HG03064 (cell line): ENCODE measurements at regions not wholly inside any gene's neighbourhood (a gene's known extent, or its start where the extent isn't known, plus 50 kb on each side); places are given as distances from the start of the nearest gene placed in this dataset.
"Not testable (repeated sequence)": the region's sequence is repeated elsewhere in the genome, so short reads cannot be mapped to it uniquely, and the experiment has no call there.

ENCODE experiments used
- ATAC-seq: cut with Tn5 transposase; IDR thresholded peaks from one replicate; pipeline ENCODE4 v1.9.1; 2021; ENCODE audit warnings: low read depth; ENCODE audit not compliant: unreplicated experiment

DNA sequence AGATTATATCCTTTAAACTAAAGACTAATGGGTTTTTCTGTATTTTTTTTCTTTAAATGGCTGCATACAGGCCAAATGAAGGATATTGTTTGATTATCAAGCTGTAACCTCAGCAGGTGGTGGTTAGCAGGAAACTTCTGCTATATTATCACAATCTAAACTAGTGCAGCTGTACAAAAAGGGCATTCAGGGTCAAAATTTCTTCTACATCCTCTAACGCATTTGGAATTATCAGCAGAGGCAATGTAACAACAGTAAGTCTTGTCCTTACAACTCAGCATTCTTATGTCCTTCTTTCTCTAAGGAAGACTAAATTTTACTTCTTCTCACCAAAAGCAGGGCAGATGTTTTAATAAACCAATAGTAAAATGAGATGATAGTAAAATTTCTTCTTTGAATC, 135.8 kb upstream of the FN1 start:
- ATAC-seq = no peak

DNA sequence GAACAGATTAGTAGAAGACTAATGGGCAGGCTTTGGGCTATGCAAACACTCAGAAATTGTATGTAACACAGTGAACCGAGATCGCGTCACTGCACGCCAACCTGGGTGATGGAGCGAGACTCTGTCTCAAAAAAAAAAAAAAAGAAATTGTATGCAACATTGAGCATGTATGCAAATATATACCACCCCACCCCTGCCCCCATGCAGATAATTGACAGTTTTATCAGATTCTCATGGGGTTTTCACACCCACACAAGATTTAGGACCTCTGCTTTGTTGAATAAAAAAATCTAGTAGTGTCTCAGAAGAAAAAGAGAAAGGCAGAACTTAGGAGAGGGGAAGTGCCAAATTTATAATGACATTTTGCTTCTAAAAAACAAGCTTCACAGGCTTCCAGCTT, 131.6 kb upstream of the FN1 start:
- no peak for ATAC-seq

DNA sequence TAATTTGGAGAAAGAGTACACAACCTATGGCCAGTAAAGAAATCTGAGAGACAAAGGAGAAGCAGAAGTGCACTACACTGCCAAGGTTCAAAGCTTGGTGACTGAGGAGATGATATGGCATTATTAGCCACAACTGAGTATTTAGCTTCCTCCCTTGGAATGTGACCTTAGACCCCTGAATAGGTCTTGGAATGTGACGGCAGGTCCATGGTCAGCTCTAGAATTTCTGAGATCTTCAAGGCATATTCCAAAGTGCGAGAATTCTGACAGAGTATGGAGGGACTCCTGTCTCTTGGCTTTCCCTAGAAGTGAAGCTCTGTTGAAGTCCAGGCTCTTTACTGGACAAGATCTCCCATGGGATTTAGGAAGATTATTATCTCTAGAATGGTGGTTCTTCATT, 130.0 kb upstream of the FN1 start:
- ATAC-seq = no peak

DNA sequence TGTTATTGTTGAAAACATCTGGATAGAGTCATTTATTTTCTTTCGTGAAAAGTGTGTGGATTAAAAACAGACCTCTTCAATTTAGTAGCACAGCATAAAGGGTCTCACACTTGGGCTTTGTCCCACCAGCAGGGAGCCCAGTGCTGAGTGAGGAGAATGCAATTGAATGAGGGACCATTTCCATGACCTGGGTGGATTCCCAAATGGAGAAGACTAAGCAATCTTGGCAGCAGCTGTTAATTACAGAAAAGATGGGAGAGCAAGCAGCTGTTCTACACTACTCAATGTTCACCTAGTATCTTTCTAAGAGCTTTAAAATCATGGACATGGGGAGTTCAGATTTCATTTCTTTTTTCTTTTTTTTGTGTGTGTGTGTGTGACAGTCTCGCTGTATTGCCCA, 121.8 kb upstream of the FN1 start:
- no peak for ATAC-seq

DNA sequence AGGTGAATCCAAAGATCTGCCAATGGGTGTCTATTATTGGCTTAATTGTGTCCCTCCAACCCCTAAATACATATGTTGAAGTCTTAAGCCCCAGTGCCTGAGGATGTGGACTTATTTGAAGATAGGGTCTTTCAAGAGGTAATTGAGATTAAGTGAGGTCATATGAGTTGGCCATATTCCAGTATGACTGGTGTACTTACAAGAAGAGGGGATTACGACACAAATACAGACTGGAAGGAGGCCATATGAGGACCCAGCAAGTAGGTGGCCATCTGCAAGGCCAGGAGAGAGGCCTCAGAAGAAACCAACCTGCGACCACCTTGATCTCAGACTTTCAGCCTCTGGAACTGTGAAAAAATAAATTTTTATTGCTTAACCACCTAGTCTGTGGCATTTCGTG, 121.1 kb upstream of the FN1 start:
- ATAC-seq = no peak

DNA sequence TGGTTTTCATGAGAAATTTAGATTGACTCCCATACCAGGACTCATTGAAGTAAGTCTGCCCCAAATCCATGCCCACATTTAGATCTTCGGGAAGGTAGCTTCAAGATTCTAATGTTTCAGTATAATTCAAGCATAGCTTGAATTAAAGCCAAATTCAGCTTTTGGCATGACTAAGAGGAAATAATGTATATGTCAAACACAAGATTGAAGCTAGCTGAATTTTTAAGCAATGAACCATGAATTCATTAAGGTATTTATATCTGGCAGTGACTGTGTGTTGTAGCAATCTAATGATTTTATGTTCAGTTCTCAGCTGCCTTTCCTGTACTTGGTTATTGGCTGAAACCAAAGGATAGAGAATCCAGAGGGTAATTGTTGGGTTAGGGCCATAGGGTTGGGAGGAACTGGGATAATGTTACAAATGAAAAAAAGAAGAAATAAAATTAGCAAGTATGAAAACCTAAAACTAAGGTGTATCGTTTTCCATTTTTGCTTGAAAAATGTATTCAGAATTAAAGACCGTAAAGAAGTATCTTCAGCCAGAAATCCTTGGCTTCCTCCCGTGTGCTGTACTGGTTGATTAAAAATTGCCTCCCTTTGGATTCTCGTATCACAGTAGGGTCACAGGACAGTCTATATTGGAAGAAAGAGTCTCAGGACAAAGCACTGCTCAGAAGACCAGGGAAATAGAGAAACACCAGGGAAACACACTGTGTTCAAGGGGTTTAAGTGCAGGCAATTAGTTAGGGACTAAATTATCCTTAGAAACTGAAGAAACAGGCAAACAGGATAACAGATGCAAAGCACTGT, 119.0 kb upstream of the FN1 start:
- no peak for ATAC-seq

DNA sequence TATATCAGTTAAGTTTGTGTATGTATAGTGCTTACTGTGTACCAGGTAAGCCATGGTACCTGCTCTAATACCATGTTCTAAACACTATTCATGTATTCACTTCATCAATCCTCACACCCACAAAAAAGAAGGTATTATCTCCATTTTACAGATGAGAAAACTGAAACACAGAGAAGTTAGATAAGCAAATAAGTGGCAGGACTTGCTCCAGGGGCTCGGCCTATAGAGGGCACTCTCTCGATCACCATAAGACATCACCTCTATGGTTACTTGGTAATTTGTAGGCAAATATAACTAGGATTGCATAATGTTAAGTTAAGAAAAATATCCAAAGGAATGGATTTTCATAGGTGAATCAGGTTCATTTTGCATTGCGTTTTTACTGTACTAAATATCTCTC, 118.1 kb upstream of the FN1 start:
- no peak for ATAC-seq

DNA sequence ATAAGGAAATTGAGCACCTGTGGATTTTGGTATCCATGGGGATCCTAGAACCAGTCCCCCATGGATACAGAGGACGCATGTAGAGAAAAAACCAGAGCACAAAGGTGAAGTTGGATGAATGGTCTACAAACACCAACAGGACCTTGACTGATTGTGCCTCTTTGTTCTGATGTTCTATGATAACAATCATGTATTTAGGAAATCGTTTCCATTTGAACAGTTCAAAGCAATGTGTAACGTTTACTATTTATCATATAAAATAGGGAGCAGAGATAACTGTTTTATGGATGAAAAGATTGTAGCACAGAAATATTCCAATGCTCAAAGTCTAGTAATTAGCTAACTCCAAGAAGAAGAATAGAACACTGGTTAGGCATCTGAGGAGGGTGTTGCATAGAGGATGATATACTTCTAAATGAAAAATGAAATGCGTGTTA, 116.3 kb upstream of the FN1 start:
- no peak for ATAC-seq

DNA sequence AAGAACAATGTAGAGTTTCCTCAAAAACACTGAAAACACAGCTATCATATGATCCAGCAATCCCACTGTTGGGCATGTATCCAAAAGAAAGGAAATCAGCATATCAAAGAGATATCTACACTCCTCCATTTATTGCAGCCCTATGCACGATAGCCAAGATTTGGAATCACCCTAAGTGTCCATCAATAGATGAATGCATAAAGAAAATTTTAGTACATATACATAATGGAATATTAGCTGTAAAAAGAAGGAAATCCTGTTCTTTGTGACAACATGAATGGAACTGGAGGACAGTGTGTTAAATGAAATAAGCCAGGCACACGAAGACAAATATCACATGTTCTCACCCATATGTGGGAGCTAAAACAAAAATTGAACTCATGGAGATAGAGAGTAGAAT, 114.5 kb upstream of the FN1 start:
- no peak for ATAC-seq

DNA sequence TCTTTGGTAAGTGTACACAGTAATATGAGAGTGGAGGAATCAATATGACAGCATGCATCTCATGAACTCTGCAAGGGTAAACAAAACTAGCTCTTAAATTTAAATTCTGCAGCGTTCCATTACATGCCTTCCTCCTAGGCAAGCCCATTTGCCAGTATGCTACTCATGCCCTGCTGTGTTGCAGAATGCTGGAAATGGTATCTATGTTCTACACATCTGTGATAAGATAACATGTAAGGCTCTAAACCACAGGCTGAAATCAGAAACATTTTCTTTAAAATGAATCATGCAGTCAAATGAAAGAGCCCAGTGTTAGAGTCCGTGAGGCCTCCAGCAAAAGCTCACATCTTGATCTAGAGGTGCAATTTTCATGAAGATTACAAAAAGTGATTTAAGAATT, 112.8 kb upstream of the FN1 start:
- ATAC-seq = no peak

DNA sequence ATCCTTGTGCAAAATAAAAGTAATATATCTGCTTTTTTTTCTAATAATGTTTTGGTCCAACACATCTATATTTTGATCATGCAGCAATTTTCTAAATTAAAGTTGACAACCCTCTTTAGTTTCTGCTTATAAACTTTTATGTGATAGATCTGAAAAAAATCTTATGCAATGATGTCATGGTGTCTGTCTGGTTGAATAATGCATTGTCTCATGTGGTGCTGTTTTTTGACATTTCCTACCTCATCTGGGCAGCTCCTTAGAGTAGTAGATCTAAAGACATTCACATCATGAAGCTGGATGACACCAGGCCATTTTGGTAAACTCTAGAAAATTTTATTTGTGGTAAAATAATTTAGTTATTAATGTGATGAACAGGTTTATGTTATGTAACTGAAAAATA, 106.8 kb upstream of the FN1 start:
- ATAC-seq = no peak

DNA sequence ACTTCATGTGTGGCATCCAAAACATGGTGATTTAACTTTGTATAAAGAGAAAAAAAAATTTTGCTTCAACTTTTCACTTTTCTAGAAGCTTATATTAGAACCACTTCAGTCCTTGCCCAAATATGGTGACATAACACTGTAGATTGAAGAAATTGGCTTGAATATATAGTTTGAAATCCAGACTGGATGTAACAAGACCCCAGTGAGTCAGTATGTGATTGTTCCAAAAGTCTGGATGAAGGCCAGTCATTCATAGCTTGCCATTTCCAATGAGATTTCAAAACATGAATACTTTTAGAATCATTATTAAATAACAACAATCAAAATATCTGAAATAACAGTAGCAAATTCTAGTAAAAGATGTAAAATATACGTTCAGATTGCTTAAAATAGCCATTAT, 104.8 kb upstream of the FN1 start:
- ATAC-seq = no peak

DNA sequence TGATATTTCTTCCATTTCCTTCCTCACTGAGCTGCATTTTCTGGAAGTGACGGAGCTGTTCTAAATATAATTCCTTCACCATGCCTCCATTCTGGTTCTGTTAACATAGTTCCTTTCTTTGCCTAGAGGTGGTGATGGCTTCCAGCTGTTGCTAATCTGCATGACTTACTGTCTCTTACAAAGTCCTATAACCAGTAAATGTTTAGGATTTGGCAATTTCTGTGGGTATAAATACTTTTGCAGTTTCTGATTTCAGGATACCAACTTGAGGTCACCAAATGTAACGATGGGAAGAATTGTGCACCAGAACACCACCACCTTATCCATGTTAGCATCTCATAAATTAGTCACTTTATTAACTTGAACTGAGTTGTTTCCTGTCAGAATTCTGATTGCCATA, 101.7 kb upstream of the FN1 start:
- ATAC-seq = no peak

DNA sequence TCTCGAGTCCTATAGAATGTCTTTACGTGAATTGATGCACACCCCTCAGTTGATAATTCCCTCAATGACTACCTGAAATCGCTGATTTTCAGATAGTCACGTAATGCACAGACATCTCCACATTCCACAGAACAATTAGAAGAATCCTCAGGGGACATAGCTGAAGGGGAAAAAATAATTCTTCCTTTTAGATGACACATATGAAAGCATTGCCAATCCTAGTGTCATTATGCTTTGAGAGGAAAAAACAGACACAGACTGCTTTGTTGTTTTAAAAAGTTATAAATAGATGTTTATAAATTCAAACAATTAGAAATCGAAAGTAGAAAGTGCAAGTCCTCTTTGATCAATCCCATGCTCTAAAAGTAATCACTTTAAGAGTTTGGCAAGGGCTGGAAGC, 100.6 kb upstream of the FN1 start:
- no peak for ATAC-seq

DNA sequence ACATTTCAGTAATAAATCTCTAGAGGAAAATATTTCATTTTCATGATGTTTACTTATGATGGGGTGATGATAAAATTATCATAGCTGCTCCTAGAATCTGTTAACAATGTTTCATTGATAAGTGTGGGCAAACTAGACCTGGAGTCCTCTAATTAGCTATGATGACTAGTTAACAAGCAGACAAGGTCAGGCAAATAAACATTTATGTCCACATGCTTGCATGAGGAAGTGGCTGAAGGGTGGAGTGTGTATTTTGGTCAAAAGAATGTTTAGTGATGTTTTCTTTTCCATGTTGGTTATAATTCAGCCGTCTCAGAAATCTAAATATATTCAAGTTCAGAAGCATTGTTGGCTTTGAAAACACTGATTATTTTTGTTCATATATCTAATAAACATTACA, 99.9 kb upstream of the FN1 start:
- ATAC-seq = no peak

DNA sequence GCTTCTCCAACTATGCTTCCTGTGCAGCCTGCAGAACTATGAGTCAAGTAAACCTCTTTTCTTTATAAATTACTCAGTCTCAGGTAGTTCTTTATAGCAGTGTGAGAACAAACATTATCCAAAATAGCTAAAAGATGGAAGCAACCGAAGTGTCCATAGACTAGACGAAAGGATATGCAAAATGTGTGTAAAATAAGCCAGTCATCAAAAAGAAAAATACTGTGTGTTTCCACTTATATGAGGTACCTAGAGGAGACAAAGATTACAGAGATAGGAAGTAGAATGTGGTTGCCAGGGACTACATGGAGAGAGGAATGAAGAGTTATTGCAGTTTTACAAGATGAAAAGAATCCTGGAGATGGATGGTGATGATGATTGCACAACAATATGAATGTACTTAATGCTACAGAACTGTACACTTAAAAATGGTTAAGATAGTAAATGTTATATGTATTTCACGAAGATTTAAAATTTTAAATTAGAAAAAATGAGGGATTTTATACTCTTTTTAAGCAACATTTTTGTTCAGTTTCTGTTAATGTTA, 99.3 kb upstream of the FN1 start:
- no peak for ATAC-seq

DNA sequence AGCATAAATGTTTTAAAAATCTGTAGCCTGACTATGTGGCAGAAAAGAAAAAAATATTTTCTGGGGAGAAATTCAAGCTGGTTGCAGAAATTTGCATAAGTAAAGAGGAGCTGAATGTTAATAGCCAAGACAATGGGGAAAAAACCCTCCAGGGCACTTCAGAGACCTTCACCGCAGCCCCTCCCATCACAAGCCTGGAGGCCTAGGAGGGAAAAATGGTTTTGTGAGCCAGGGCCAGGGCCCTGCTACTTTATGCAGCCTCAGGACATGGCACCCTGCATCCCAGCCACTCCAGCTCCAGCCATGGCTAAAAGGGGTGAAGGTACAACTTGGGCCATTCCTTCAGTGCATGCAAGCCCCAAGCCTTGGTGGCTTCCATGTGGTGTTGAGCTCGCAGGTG, 97.8 kb upstream of the FN1 start:
- not testable (repeated sequence) for ATAC-seq

DNA sequence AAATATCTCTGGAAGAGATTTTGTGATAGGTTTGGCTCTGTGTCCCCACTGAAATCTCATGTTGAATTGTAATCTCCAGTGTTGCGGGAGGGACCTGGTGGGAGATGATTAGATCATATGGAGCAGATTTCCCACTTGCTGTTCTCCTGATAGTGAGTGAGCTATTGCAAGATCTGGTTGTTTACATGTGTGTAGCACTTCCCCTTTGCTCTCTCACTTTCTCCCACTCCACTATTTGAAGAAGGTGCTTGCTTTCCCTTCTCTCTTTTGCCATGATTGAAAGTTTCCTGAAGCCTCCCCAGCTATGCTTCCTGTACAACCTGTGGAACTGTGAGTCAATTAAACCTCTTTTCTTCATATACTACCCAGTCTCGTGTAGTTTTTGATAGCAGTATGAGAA, 97.0 kb upstream of the FN1 start:
- ATAC-seq = no peak

DNA sequence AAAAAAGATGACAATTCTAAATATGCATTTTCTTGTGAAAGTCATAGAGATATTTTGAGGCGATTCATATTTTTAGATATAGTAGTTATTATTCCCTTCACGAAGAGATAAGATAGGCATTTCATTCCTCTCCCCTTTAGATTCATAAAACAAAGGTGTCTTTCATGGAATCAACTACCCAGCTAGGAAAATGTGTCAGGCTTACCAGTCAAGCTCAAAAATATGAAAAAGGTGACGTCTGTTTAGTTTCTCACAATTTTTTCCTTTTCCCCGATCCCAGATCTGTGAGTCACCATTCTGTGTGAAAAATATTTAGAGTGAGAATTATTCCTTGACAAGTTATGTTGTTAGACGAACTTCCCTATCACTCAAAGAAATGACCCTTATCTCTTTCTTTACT, 95.4 kb upstream of the FN1 start:
- ATAC-seq = no peak

DNA sequence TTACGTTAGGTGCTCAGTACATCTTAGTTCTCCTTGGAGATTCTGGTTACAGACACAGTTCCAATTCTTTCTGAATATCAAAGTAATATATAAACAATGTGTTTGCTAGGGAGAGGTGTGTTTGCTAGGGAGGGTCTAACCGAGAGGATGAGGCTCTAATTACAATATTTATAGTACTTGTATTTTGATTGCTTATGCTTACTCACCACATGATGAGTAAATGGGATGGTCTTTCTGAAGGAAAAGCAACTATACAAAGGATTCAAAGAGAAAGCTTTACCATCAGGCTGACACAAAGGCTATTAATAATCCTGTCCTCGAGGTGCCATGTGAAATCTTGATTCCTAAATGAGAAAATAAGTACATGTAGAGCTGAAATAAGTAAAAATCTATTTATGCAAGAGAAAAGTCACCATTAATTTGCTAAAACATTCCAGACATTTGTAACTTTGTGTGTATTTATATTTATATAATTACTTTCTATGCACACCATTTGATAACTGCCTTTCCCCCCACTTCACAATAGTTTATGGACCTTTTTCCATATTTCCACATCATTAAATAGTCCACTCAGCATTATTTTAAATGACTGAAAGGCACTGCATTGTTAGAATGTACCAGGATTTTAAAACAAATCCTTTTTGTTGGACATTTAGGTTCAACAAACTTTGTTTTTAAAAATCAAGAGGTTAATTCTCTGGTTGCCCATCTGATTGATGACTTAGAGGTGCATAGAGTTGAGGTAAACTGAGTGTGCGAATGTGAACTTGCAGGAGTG, 94.5 kb upstream of the FN1 start:
- no peak for ATAC-seq

DNA sequence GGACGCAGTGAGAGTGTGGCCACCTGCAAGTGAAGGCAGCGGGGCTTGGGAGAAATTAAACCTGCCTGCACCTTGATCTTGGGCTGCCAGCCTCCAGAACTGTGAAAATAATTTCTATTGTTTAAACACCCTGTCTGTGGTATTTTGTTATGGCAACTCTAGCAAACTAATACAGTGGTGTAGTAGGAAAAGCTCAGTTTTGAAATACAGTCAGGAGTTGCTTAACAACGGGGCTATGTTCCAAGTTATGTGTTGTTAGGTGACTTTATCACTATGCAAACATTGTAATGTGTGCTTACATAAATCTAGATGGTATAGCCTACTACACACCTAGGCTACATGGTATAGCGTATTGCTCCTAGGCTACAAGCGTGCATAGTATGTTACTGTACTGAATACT, 93.4 kb upstream of the FN1 start:
- ATAC-seq = no peak

DNA sequence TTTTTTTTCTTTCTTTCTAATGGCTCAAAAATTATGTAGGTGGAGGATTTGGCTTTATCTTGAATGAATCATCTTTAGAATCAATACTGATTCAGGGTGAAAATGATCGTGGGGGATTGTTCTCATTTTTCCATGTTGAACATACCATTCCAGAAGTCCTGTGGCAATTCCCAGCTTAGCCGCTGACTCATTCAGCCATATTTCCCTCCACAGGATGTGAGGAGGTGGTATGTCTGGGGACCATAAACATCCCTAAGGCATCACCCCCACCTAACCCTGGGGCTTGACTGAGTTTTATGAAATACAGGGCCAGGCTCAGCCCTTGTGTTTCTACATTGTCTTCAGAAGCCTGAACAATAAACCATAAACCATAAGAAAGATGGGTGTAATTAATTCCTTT, 92.7 kb upstream of the FN1 start:
- no peak for ATAC-seq
